Stomach (tissue), 8 donors: ENCODE measurements at regions not wholly inside any gene's neighbourhood (a gene's known extent, or its start where the extent isn't known, plus 50 kb on each side); places are given as distances from the start of the nearest gene placed in this dataset.

Experiments used
- DNase-seq, 2 donors: peaks; one replicate each; pipeline versions ENCODE4 v3.0.0 to v3.0.0-alpha.2; 2013 to 2019
- H3K27ac ChIP-seq, 5 donors: fragments of 200-600 bp in 4 of 5; sonication (generic) in 4 of 5; one replicate each; pipeline ENCODE4 v1.5.1; 2013 to 2019; ENCODE audit warnings: mild to moderate bottlenecking in 1 of 5, moderate library complexity in 1 of 5
- H3K27me3 ChIP-seq, 3 donors: fragments of 200-600 bp; sonication (generic); one replicate each; pipeline ENCODE4 v1.5.1; 2017 to 2019; ENCODE audit warnings: mixed run types in 1 of 3
- H3K36me3 ChIP-seq, 4 donors: fragments of 200-600 bp; sonication (generic); 1 replicate in 3 of 4; 2 replicates in 1 of 4; pipeline ENCODE4 v1.5.1; 2016 to 2019
- H3K4me1 ChIP-seq, 4 donors: fragments of 200-600 bp; sonication (generic); one replicate each; pipeline ENCODE4 v1.5.1; 2016 to 2019
- H3K4me3 ChIP-seq, 4 donors: fragments of 200-600 bp; sonication (generic) in 3 of 4; one replicate each; pipeline ENCODE4 v1.5.1; 2016 to 2019; ENCODE audit warnings: mild to moderate bottlenecking in 1 of 4
- H3K9me3 ChIP-seq, 4 donors: fragments of 200-600 bp; sonication (generic); one replicate each; pipeline ENCODE4 v1.5.1; 2016 to 2019
- EP300 ChIP-seq: sonication (generic); formaldehyde crosslinking; IDR thresholded peaks from one replicate; pipeline ENCODE4 v1.6.1; 2017; ENCODE audit warnings: antibody characterized with exemption
- POLR2A ChIP-seq, 4 donors: fragments of 450-650 bp; IDR thresholded peaks; one replicate each; pipeline ENCODE4 v1.6.1; 2016; ENCODE audit warnings: antibody characterized with exemption in 4 of 4, control low read depth in 2 of 4, mild to moderate bottlenecking in 1 of 4, moderate library complexity in 1 of 4
- POLR2AphosphoS5 ChIP-seq, 3 donors: sonication (generic); formaldehyde crosslinking; IDR thresholded peaks; one replicate each; pipeline ENCODE4 v1.6.1; 2016; ENCODE audit warnings: antibody characterized with exemption in 3 of 3
- WGBS, 5 donors: extraction: QIAGEN DNeasy Blood & Tissue Kit in 3 of 5; methylation state at CpG; one replicate each; pipeline versions ENCODE4 v1.1.5 to v1.1.7; 2013 to 2018; 5-methylcytosine and 5-hydroxymethylcytosine counted together
- intact Hi-C: fragments of 100-400 bp; cut with DNase I; formaldehyde crosslinking; loops from one replicate; pipeline ENCODE4 v1.15.1; 2023; ENCODE audit warnings: low total_unique reads
- TF ChIP-seq, protein P1 (sequence below), 7 experiments: fragments of 450-650 bp in 4 of 7; fragments of 200-600 bp in 3 of 7; sonication (generic) in 3 of 7; IDR thresholded peaks; one replicate each; pipeline ENCODE4 v1.5.1; 2016 to 2019; ENCODE audit warnings: antibody characterized with exemption in 7 of 7, control low read depth in 2 of 7, mild to moderate bottlenecking in 1 of 7
- donor health status: healthy with polysubstance abuse.
- donor health status: Bipolar disorder and iron deficiency.
- donor health status: healthy.

DNA sequence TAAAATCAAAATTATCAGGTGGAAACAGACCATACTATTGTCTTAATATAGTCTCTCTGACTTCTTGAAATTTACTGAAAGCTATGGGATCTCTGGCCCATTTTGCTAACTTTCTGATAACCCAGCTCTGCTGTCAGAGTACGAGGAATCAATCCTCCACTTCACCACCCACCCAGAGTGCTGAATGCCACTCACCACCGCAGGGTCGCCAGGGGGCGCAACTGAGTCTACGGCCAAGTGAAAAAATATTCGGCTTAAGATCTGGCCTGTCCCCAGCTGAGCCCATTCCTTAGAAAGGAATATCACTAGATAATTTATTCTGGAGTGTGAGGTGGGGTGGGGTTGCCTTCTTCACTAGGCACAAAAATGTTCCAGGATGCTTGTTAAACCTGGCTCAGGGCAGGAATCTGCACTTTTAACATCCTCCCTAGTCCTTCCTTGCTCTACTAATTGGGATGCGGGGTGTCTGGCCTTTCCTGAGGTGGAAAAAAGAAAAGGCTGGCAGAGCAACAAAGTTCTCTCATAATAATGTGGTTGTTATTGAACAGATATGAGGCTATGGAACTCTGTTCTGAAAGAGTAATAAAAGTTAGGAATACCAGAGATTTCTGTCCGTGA is 520.6 kb downstream of the MFSD1 start:
- Histone ChIP-seq H3K9me3 (no peaks in the 10 kb centered on the region), H3K27ac (no peak overlapping the region), H3K4me3 (no peak overlapping the region), H3K27me3 (no peaks in the 10 kb centered on the region), H3K4me1 (no peaks in the 10 kb centered on the region), H3K36me3 (no peaks in the 10 kb centered on the region)
- no peak for TF ChIP-seq POLR2AphosphoS5 (IDR thresholded peaks at IDR 0.05)
- TF ChIP-seq, protein P1, sequence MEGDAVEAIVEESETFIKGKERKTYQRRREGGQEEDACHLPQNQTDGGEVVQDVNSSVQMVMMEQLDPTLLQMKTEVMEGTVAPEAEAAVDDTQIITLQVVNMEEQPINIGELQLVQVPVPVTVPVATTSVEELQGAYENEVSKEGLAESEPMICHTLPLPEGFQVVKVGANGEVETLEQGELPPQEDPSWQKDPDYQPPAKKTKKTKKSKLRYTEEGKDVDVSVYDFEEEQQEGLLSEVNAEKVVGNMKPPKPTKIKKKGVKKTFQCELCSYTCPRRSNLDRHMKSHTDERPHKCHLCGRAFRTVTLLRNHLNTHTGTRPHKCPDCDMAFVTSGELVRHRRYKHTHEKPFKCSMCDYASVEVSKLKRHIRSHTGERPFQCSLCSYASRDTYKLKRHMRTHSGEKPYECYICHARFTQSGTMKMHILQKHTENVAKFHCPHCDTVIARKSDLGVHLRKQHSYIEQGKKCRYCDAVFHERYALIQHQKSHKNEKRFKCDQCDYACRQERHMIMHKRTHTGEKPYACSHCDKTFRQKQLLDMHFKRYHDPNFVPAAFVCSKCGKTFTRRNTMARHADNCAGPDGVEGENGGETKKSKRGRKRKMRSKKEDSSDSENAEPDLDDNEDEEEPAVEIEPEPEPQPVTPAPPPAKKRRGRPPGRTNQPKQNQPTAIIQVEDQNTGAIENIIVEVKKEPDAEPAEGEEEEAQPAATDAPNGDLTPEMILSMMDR (IDR thresholded peaks at IDR 0.05) = peak in 2 of 7 experiments; percentile 11 to 14
- intact Hi-C loops = no loop called here
- 33 to 54% (median 44%) methylated on average over 8 of the region's 8 CpGs for WGBS, 5 donors
- peak in 1 of 2 donors; percentile 8 for DNase-seq

DNA sequence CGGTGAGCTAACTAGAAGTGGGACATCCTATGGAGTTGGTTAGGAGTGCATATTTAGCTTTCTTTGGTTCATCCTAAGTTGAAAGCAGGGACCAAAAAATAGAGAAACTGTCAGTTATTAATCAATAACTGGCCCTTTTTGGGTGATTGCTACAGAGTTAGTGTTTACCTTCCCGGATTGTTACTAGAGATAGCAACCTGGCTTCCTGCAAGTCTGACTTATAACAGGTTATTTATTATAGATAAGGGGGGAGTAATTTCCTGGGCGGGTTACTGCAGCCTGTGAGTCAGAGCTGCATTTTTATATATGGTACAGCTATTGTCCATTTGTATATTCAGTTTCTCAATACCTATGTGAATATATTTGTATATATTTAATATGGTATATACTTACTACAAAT is 522.0 kb downstream of the MFSD1 start:
- H3K36me3 ChIP-seq = no peaks in the 10 kb centered on the region
- intact Hi-C loops = no loop called here
- H3K9me3 ChIP-seq = no peaks in the 10 kb centered on the region
- DNase-seq = no peak
- H3K27ac ChIP-seq = no peak overlapping the region
- WGBS, 5 donors = 49 to 61% (median 57%) methylated on average over 3 of the region's 3 CpGs
- no peak overlapping the region for H3K4me3 ChIP-seq
- TF ChIP-seq, protein P1 (IDR thresholded peaks at IDR 0.05) = no peak
- no peak for TF ChIP-seq POLR2AphosphoS5 (IDR thresholded peaks at IDR 0.05)
- TF ChIP-seq EP300 = no peak
- no peak for TF ChIP-seq POLR2A (IDR thresholded peaks at IDR 0.05)
- no peaks in the 10 kb centered on the region for H3K27me3 ChIP-seq
- H3K4me1 ChIP-seq = no peaks in the 10 kb centered on the region

DNA sequence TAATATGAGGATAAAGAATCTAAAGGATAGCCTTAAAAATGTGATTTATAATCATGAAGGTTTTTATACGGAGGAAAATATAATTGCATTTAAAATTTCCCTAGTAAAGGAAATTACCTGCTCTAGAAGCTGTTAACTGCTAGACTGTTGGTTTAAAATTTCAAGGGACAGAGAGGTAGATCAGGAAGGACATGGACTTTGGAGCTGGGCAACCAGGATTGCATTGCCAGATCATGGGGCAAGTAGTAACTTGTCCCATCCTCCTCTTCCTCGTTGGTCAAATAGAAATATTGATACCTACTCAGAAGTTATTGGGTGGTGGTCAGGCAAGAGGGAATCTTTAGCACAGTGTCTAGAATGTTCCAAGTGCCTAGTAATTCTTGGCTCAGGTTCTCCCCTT is 525.1 kb downstream of the MFSD1 start:
- Histone ChIP-seq H3K4me3 (no peak overlapping the region), H3K4me1 (no peaks in the 10 kb centered on the region), H3K36me3 (no peaks in the 10 kb centered on the region), H3K27ac (no peak overlapping the region), H3K9me3 (no peaks in the 10 kb centered on the region), H3K27me3 (no peaks in the 10 kb centered on the region)
- no peak for DNase-seq
- intact Hi-C loops = no loop called here
- 46 to 56% (median 55%) methylated on average over 2 of the region's 2 CpGs for WGBS, 5 donors
- no peak for TF ChIP-seq POLR2AphosphoS5 (IDR thresholded peaks at IDR 0.05)
- TF ChIP-seq, protein P1 (IDR thresholded peaks at IDR 0.05) = no peak
- no peak for TF ChIP-seq POLR2A (IDR thresholded peaks at IDR 0.05)
- no peak for TF ChIP-seq EP300

DNA sequence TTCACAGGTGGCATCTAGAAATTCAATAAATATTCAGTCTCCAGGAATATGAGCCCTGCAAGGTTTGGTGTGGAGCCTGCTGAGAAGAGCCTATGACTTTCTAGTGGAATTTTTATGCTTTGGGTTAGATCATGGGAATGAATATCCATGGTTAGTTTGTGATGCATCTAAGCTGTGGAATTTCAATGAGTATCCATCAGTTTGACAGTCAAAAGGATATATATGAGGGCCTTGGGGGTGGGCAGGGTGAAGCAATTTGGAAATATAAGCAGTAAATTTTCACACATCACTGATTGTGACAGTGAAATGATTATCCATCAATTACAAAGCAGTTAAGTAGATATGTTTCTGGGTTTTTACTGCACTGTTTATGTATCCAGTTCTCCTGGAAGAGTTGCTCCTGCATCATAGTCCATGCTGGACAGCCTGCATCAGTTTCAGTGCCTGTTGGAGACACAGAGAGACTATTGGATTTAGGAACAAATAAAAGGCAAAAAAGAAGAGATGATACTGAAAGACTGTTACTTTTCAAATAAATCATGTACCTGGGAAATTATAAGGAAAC is 530.8 kb downstream of the MFSD1 start:
- no peaks in the 10 kb centered on the region for H3K27me3 ChIP-seq
- no peak for DNase-seq
- no peaks in the 10 kb centered on the region for H3K4me1 ChIP-seq
- H3K27ac ChIP-seq = no peak overlapping the region
- no peaks in the 10 kb centered on the region for H3K9me3 ChIP-seq
- intact Hi-C loops = no loop called here
- H3K4me3 ChIP-seq = no peak overlapping the region
- no peaks in the 10 kb centered on the region for H3K36me3 ChIP-seq
- TF ChIP-seq, protein P1 (IDR thresholded peaks at IDR 0.05) = no peak
- TF ChIP-seq POLR2AphosphoS5 (IDR thresholded peaks at IDR 0.05) (no peak), POLR2A (IDR thresholded peaks at IDR 0.05) (no peak), EP300 (no peak)
